OCI-LY3 (cell line): ENCODE measurements at regions not wholly inside any gene's neighbourhood (a gene's known extent, or its start where the extent isn't known, plus 50 kb on each side); places are given as distances from the start of the nearest gene placed in this dataset.

Experiments used
- EZH2phosphoT487 ChIP-seq: fragments of 200-600 bp; shearing (Covaris generic); IDR thresholded peaks from 2 replicates; pipeline ENCODE4 v1.6.1; 2018; ENCODE audit warnings: antibody characterized with exemption, mixed run types, low read depth
- TF ChIP-seq, protein P1 (sequence below): fragments of 200-600, 300-600 bp; sonication (generic); IDR thresholded peaks from 2 replicates; pipeline ENCODE4 v1.5.1; 2014; ENCODE audit warnings: antibody characterized with exemption, low read length, low read depth

- no peak for TF ChIP-seq EZH2phosphoT487
- TF ChIP-seq, protein P1, sequence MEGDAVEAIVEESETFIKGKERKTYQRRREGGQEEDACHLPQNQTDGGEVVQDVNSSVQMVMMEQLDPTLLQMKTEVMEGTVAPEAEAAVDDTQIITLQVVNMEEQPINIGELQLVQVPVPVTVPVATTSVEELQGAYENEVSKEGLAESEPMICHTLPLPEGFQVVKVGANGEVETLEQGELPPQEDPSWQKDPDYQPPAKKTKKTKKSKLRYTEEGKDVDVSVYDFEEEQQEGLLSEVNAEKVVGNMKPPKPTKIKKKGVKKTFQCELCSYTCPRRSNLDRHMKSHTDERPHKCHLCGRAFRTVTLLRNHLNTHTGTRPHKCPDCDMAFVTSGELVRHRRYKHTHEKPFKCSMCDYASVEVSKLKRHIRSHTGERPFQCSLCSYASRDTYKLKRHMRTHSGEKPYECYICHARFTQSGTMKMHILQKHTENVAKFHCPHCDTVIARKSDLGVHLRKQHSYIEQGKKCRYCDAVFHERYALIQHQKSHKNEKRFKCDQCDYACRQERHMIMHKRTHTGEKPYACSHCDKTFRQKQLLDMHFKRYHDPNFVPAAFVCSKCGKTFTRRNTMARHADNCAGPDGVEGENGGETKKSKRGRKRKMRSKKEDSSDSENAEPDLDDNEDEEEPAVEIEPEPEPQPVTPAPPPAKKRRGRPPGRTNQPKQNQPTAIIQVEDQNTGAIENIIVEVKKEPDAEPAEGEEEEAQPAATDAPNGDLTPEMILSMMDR, result no peak
Observed at GRCh38 chr6:134594881-134595280, 277.0 kb upstream of the SGK1 start.
